Panc1 (cell line): ENCODE measurements at regions not wholly inside any gene's neighbourhood (a gene's known extent, or its start where the extent isn't known, plus 50 kb on each side); places are given as distances from the start of the nearest gene placed in this dataset.

Source experiments
- ATAC-seq: fragments of 200-7000 bp; cut with Tn5 transposase; 2 replicates; pipeline ENCODE4 v1.9.1; 2020; ENCODE audit warnings: mild to moderate bottlenecking, moderate library complexity
- BruUV-seq: library from RNA; stranded (reverse); fragments of 400-500 nt; replicated peaks from 2 replicates; lab custom pipeline; 2021; lab: Mats Ljungman, UMichigan
- CTCF ChIA-PET: fragments of 300-600 bp; sonication (Branson Sonifier 250); formaldehyde crosslinking; loops from one replicate; lab custom pipeline; 2022; ENCODE audit warnings: antibody characterized with exemption; lab: Charles Lee
- POLR2A ChIA-PET: fragments of 300-600 bp; sonication (Branson Sonifier 250); formaldehyde crosslinking; loops from one replicate; lab custom pipeline; 2022; ENCODE audit warnings: antibody characterized with exemption; lab: Charles Lee
- DNase-seq: peaks from one replicate; pipeline ENCODE4 v3.0.0-alpha.2; 2010; ENCODE audit warnings: low read depth, low spot score
- H3K27ac ChIP-seq: 2 replicates; pipeline ENCODE4 v1.5.1; 2011; ENCODE audit warnings: mild to moderate bottlenecking, low read length, inconsistent platforms
- H3K27me3 ChIP-seq: fragments of 200-500 bp; sonication (Bioruptor generic); 2 replicates; pipeline ENCODE4 v1.6.0; 2014; ENCODE audit warnings: low read length, inconsistent platforms; ENCODE audit not compliant: control insufficient read depth, insufficient read depth
- H3K36me3 ChIP-seq: fragments of 200-500 bp; sonication (Bioruptor generic); 2 replicates; pipeline ENCODE4 v1.5.1; 2014; ENCODE audit warnings: inconsistent platforms, mild to moderate bottlenecking, low read length, moderate library complexity; ENCODE audit not compliant: control insufficient read depth, insufficient read depth
- H3K4me1 ChIP-seq: 2 replicates; pipeline ENCODE4 v1.5.1; 2011; ENCODE audit warnings: inconsistent platforms, mild to moderate bottlenecking, low read length, moderate library complexity; ENCODE audit not compliant: control insufficient read depth, insufficient read depth
- H3K4me3 ChIP-seq, 2 experiments: 2 replicates each; pipeline ENCODE4 v1.5.1; 2011 to 2012; ENCODE audit warnings: low read depth in 2 of 2, low read length in 2 of 2, mild to moderate bottlenecking in 2 of 2, inconsistent platforms in 1 of 2, moderate library complexity in 1 of 2
- H3K9me3 ChIP-seq: fragments of 200-500 bp; sonication (Bioruptor generic); 2 replicates; pipeline ENCODE4 v1.5.1; 2014; ENCODE audit warnings: low read depth, mild to moderate bottlenecking, inconsistent platforms, low read length, moderate library complexity; ENCODE audit not compliant: control insufficient read depth, insufficient read depth
- CTCF ChIP-seq: fragments of 450-650 bp; IDR thresholded peaks from 2 replicates; pipeline ENCODE4 v1.5.1; 2017; ENCODE audit warnings: mild to moderate bottlenecking
- POLR2AphosphoS5 ChIP-seq: IDR thresholded peaks from 2 replicates; pipeline ENCODE4 v1.6.1; 2012; ENCODE audit warnings: mild to moderate bottlenecking, low read depth, low read length, moderate library complexity
- SIN3A ChIP-seq: IDR thresholded peaks from 2 replicates; pipeline ENCODE4 v1.6.1; 2012; ENCODE audit warnings: low read depth, mild to moderate bottlenecking, low read length, moderate library complexity, borderline replicate concordance; ENCODE audit not compliant: insufficient read depth
- TCF7L2 ChIP-seq: IDR thresholded peaks from 2 replicates; pipeline ENCODE4 v1.6.1; 2011; ENCODE audit warnings: mild to moderate bottlenecking, low read depth, low read length, inconsistent platforms
- in situ Hi-C: cut with HindIII; loops from 2 replicates; pipeline ENCODE4 v1.10.0; 2016; ENCODE audit warnings: low sequenced_read_pairs, low pct_unique_long_range_greater_than_20kb
- intact Hi-C: fragments of 100-400 bp; cut with micrococcal nuclease; formaldehyde crosslinking; loops from one replicate; pipeline ENCODE4 v1.10.0; 2022; ENCODE audit not compliant: unreplicated experiment
- TF ChIP-seq, protein P1 (sequence below), 2 experiments: IDR thresholded peaks; 2 replicates each; pipeline ENCODE4 v1.6.1; 2011 to 2012; ENCODE audit warnings: low read depth in 2 of 2, control low read depth in 1 of 2, low read length in 1 of 2, mild to moderate bottlenecking in 1 of 2, moderate library complexity in 1 of 2; ENCODE audit not compliant: insufficient read depth in 1 of 2

- Histone ChIP-seq H3K4me3 (no peak overlapping the region), H3K36me3 (no peaks in the 10 kb centered on the region), H3K27ac (no peak overlapping the region), H3K4me1 (no peaks in the 10 kb centered on the region), H3K27me3 (no peaks in the 10 kb centered on the region), H3K9me3 (no peaks in the 10 kb centered on the region)
- intact Hi-C loops (no loop called here), in situ Hi-C loops (no loop called here)
- ATAC-seq: no peak
- POLR2A ChIA-PET: no interaction called here
- BruUV-seq: no TSS peak
- TF ChIP-seq TCF7L2 (no peak), SIN3A (no peak), CTCF (no peak), POLR2AphosphoS5 (no peak)
- TF ChIP-seq, protein P1, sequence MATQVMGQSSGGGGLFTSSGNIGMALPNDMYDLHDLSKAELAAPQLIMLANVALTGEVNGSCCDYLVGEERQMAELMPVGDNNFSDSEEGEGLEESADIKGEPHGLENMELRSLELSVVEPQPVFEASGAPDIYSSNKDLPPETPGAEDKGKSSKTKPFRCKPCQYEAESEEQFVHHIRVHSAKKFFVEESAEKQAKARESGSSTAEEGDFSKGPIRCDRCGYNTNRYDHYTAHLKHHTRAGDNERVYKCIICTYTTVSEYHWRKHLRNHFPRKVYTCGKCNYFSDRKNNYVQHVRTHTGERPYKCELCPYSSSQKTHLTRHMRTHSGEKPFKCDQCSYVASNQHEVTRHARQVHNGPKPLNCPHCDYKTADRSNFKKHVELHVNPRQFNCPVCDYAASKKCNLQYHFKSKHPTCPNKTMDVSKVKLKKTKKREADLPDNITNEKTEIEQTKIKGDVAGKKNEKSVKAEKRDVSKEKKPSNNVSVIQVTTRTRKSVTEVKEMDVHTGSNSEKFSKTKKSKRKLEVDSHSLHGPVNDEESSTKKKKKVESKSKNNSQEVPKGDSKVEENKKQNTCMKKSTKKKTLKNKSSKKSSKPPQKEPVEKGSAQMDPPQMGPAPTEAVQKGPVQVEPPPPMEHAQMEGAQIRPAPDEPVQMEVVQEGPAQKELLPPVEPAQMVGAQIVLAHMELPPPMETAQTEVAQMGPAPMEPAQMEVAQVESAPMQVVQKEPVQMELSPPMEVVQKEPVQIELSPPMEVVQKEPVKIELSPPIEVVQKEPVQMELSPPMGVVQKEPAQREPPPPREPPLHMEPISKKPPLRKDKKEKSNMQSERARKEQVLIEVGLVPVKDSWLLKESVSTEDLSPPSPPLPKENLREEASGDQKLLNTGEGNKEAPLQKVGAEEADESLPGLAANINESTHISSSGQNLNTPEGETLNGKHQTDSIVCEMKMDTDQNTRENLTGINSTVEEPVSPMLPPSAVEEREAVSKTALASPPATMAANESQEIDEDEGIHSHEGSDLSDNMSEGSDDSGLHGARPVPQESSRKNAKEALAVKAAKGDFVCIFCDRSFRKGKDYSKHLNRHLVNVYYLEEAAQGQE (IDR thresholded peaks at IDR 0.05; ENCODE audit: insufficient read depth in 1 of 2, low read depth in 2 of 2, low read length in 1 of 2): no peak
- no peak for DNase-seq
- CTCF ChIA-PET: no interaction called here
Observed at GRCh38 chr16:65494080-65494479, 372.2 kb upstream of the CDH11 start.

DNA sequence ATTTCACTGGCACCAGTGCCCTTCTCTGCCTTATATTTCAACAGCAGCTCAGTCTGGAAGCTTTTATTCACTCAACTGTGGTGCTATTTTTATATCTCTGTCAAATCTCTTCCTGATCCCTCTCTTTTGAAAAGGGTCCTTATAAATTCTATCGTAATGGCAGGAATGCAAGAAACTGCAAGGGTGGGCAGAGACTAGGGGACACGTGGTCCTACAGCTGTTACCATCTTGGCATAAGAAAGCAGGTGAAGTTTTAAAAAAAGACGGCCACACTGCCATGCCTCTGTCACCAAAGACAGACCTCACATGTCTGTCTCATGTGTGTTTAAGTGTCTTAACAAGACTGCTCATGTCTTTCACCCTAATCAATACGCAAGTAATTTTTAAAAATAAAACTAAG lies 368.4 kb upstream of the CDH11 start:
- H3K27ac ChIP-seq: no peak overlapping the region
- no peaks in the 10 kb centered on the region for H3K9me3 ChIP-seq
- CTCF ChIA-PET: no interaction called here
- ATAC-seq (no peak), DNase-seq (no peak)
- H3K27me3 ChIP-seq: no peaks in the 10 kb centered on the region
- BruUV-seq: no TSS peak
- no peaks in the 10 kb centered on the region for H3K4me1 ChIP-seq
- TF ChIP-seq CTCF (no peak), SIN3A (no peak), POLR2AphosphoS5 (no peak), TCF7L2 (no peak)
- TF ChIP-seq, protein P1 (IDR thresholded peaks at IDR 0.05; ENCODE audit: insufficient read depth in 1 of 2, low read depth in 2 of 2, low read length in 1 of 2): no peak
- H3K36me3 ChIP-seq: no peaks in the 10 kb centered on the region
- in situ Hi-C loops (no loop called here), intact Hi-C loops (no loop called here)
- H3K4me3 ChIP-seq: no peak overlapping the region
- POLR2A ChIA-PET: no interaction called here
